ENCODE measurements at regions not wholly inside any gene's neighbourhood (a gene's known extent, or its start where the extent isn't known, plus 50 kb on each side); places are given as distances from the start of the nearest gene placed in this dataset.
A peak's percentile ranks its signal among the peaks of the same experiment; 100 is the strongest.

DNA sequence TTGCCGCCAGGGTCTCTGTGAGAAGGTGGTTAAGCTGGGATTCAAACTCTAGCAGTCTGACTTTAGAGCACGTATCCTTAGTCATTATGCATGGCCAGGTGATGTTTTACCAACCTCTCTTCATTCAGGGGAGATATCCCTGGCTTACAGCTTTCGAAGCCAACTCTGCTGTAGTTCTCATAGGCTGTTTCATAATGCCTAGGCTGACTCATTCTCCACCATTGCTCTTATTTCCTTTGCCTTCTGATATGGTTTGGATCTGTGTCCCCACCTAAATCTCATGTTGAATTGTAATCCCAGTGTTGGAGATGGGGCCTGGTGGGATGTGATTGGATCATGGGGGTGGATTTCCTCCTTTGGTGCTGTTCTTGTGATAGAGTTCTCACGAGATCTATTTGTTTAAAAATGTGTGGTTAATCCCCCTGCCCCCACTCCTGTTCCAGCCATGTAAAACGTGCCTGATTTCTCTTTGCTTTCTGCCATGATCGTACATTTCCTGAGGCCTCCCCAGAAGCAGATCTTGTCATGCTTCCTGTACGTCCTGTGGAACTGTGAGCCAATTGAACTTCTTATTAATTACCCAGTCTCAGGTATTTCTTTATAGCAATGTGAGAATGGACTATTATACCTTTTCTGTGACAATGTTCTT is 94.6 kb upstream of the MAN1A1 start:
- no peak overlapping the region for H3K4me3 ChIP-seq
- TF ChIP-seq POLR2A (IDR thresholded peaks at IDR 0.05) (no peak), CTCF (IDR thresholded peaks at IDR 0.05) (no peak)
- no peak for ATAC-seq
- intact Hi-C loops (cut with DNase I), result loop anchor here in 1 of 10 donors (10.0 kb wide), 1 partner anchor 89 kb away; no protein-coding TSS in a partner anchor
- peaks cover 0 to 66% (median 7%) of the 10 kb centered on the region in 12 donors for H3K4me1 ChIP-seq
- H3K36me3 ChIP-seq, result no peaks in the 10 kb centered on the region
- DNase-seq, result no peak
- H3K27ac ChIP-seq, result peak overlapping the region in 1 of 12 donors; percentile 11
- WGBS, 4 donors, result 70 to 82% (median 78%) methylated on average over 7 of the region's 7 CpGs
- no peaks in the 10 kb centered on the region for H3K27me3 ChIP-seq
- H3K9me3 ChIP-seq, result no peaks in the 10 kb centered on the region

- TF ChIP-seq POLR2A (IDR thresholded peaks at IDR 0.05) (no peak), CTCF (IDR thresholded peaks at IDR 0.05) (no peak)
- intact Hi-C loops (cut with DNase I), result loop anchor here in 1 of 10 donors (10.0 kb wide), 1 partner anchor 88 kb away; no protein-coding TSS in a partner anchor
- peak; percentile 16 to 82 (median 55) for ATAC-seq
- DNase-seq, result peak in 3 of 5 donors; percentile 20 to 39 (median 23)
- no peaks in the 10 kb centered on the region for H3K36me3 ChIP-seq
- no peaks in the 10 kb centered on the region for H3K27me3 ChIP-seq
- peaks cover 0 to 54% (median 7%) of the 10 kb centered on the region in 12 donors for H3K4me1 ChIP-seq
- 44 to 53% (median 51%) methylated on average over 9 of the region's 9 CpGs for WGBS, 4 donors
- H3K27ac ChIP-seq, result no peak overlapping the region
- no peak overlapping the region for H3K4me3 ChIP-seq
- H3K9me3 ChIP-seq, result no peaks in the 10 kb centered on the region
These were observed 93.2 kb upstream of the MAN1A1 start for GRCh38 chr6:119442776-119443184.

GRCh38 chr6:119440953-119441352 is 91.4 kb upstream of the MAN1A1 start:
- DNase-seq (no peak), ATAC-seq (no peak)
- H3K9me3 ChIP-seq, result no peaks in the 10 kb centered on the region
- intact Hi-C loops (cut with DNase I), result loop anchor here in 1 of 10 donors (10.0 kb wide), 1 partner anchor 86 kb away; no protein-coding TSS in a partner anchor
- H3K4me1 ChIP-seq, result peaks cover 0 to 35% (median under 1%) of the 10 kb centered on the region in 12 donors
- H3K27ac ChIP-seq, result no peak overlapping the region
- TF ChIP-seq POLR2A (IDR thresholded peaks at IDR 0.05) (no peak), CTCF (IDR thresholded peaks at IDR 0.05) (no peak)
- H3K36me3 ChIP-seq, result no peaks in the 10 kb centered on the region
- H3K27me3 ChIP-seq, result no peaks in the 10 kb centered on the region
- 97 to 99% (median 98%) methylated on average over 24 to 37 of the region's 37 CpGs for WGBS, 4 donors
- no peak overlapping the region for H3K4me3 ChIP-seq

- no peaks in the 10 kb centered on the region for H3K9me3 ChIP-seq
- DNase-seq, result no peak
- no peaks in the 10 kb centered on the region for H3K36me3 ChIP-seq
- TF ChIP-seq POLR2A (IDR thresholded peaks at IDR 0.05), result no peak
- TF ChIP-seq CTCF (IDR thresholded peaks at IDR 0.05), result no peak
- no peaks in the 10 kb centered on the region for H3K27me3 ChIP-seq
- no peak overlapping the region for H3K4me3 ChIP-seq
- no peak for ATAC-seq
- no peaks in the 10 kb centered on the region for H3K4me1 ChIP-seq
- H3K27ac ChIP-seq, result no peak overlapping the region
- WGBS, 4 donors, result 55 to 63% (median 59%) methylated on average over 3 of the region's 3 CpGs
- intact Hi-C loops (cut with DNase I), result no loop called here
These were observed 87.0 kb upstream of the MAN1A1 start for GRCh38 chr6:119436583-119436982.

Data from heart left ventricle (tissue), 16 donors.